A549 (cell line): ENCODE measurements at regions not wholly inside any gene's neighbourhood (a gene's known extent, or its start where the extent isn't known, plus 50 kb on each side); places are given as distances from the start of the nearest gene placed in this dataset.
"Not testable (repeated sequence)": the region's sequence is repeated elsewhere in the genome, so short reads cannot be mapped to it uniquely, and the experiment has no call there.

Experiments
- BHLHE40 ChIP-seq: IDR thresholded peaks from 2 replicates; pipeline ENCODE4 v1.6.1; 2012; ENCODE audit warnings: low read depth, low read length, inconsistent platforms
- CBX8 ChIP-seq: fragments of 200-600 bp; sonication (generic); IDR thresholded peaks from 2 replicates; pipeline ENCODE4 v1.6.1; 2016
- CEBPB ChIP-seq, 2 experiments: fragments of >200 bp in 1 of 2; sonication (Bioruptor Twin) in 1 of 2; formaldehyde crosslinking in 1 of 2; IDR thresholded peaks; 2 replicates each; pipeline ENCODE4 v1.6.1; 2012 to 2016
- CHD2 ChIP-seq: fragments of 150-350 bp; IDR thresholded peaks from 2 replicates; pipeline ENCODE4 v1.6.1; 2014; ENCODE audit warnings: low read length; ENCODE audit not compliant: partially characterized antibody
- CTCF ChIP-seq: fragments of >200 bp; sonication (Bioruptor Twin); formaldehyde crosslinking; IDR thresholded peaks from 3 replicates; pipeline ENCODE4 v1.5.1; 2016
- PHF8 ChIP-seq: fragments of 200-600 bp; sonication (generic); IDR thresholded peaks from 2 replicates; pipeline ENCODE4 v1.6.1; 2016; ENCODE audit warnings: low read depth, mild to moderate bottlenecking, antibody characterized with exemption, moderate library complexity, borderline replicate concordance
- POLR2A ChIP-seq: IDR thresholded peaks from 2 replicates; pipeline ENCODE4 v1.6.1; 2012; ENCODE audit warnings: mild to moderate bottlenecking, low read length
- RCOR1 ChIP-seq: fragments of 150-350 bp; IDR thresholded peaks from 2 replicates; pipeline ENCODE4 v1.6.1; 2014; ENCODE audit warnings: antibody characterized with exemption, low read length, low read depth
- TFCP2L1 ChIP-seq: fragments of 250-450 bp; sonication (Bioruptor Pico); IDR thresholded peaks from 2 replicates; pipeline ENCODE4 v1.5.0; 2021; ENCODE audit warnings: mild to moderate bottlenecking
- TF ChIP-seq, protein P1 (sequence below): fragments of 200-600 bp; sonication (generic); IDR thresholded peaks from 2 replicates; pipeline ENCODE4 v1.6.1; 2016; ENCODE audit warnings: antibody characterized with exemption, mild to moderate bottlenecking, moderate library complexity
- TF ChIP-seq, protein P2 (sequence below): IDR thresholded peaks from 2 replicates; pipeline ENCODE4 v1.6.1; 2012
- TF ChIP-seq, protein P3 (sequence below): IDR thresholded peaks from 2 replicates; pipeline ENCODE4 v1.6.1; 2012
- TF ChIP-seq, protein P4 (sequence below): fragments of 450-650 bp; IDR thresholded peaks from 2 replicates; pipeline ENCODE4 v1.6.1; 2014; ENCODE audit warnings: antibody characterized with exemption

DNA sequence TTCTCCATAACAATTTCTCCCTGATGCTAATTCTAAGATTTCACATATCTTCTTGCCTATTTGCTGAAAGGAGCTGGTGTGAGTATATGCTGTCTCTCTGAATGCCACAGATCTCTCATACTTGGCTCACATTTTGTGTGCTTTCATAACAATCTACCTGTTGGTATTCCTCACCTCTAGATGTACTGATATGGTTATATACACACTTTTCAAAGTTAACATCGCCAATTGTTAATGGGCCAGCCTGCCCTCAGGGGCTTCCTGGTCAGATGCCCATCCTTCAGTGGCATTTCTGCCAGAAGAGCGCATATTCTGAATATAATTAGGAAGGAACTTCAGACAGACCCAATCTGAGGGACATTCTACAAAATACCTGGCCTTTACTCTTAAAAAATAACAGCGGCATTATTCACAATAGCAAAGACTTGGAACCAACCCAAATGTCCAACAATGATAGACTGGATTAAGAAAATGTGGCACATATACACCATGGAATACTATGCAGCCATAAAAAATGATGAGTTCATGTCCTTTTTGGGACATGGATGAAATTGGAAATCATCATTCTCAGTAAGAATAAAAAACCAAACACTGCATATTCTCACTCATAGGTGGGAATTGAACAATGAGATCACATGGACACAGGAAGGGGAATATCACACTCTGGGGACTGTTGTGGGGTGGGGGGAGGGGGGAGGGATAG lies 123.9 kb upstream of the FAT1 start:
- not testable (repeated sequence) for TF ChIP-seq BHLHE40; CTCF; CEBPB (IDR thresholded peaks at IDR 0.05); RCOR1; CBX8; PHF8; POLR2A; TFCP2L1 (CRISPR knock-in tag); CHD2
- TF ChIP-seq, protein P1, sequence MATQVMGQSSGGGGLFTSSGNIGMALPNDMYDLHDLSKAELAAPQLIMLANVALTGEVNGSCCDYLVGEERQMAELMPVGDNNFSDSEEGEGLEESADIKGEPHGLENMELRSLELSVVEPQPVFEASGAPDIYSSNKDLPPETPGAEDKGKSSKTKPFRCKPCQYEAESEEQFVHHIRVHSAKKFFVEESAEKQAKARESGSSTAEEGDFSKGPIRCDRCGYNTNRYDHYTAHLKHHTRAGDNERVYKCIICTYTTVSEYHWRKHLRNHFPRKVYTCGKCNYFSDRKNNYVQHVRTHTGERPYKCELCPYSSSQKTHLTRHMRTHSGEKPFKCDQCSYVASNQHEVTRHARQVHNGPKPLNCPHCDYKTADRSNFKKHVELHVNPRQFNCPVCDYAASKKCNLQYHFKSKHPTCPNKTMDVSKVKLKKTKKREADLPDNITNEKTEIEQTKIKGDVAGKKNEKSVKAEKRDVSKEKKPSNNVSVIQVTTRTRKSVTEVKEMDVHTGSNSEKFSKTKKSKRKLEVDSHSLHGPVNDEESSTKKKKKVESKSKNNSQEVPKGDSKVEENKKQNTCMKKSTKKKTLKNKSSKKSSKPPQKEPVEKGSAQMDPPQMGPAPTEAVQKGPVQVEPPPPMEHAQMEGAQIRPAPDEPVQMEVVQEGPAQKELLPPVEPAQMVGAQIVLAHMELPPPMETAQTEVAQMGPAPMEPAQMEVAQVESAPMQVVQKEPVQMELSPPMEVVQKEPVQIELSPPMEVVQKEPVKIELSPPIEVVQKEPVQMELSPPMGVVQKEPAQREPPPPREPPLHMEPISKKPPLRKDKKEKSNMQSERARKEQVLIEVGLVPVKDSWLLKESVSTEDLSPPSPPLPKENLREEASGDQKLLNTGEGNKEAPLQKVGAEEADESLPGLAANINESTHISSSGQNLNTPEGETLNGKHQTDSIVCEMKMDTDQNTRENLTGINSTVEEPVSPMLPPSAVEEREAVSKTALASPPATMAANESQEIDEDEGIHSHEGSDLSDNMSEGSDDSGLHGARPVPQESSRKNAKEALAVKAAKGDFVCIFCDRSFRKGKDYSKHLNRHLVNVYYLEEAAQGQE = not testable (repeated sequence)
- TF ChIP-seq, protein P2, sequence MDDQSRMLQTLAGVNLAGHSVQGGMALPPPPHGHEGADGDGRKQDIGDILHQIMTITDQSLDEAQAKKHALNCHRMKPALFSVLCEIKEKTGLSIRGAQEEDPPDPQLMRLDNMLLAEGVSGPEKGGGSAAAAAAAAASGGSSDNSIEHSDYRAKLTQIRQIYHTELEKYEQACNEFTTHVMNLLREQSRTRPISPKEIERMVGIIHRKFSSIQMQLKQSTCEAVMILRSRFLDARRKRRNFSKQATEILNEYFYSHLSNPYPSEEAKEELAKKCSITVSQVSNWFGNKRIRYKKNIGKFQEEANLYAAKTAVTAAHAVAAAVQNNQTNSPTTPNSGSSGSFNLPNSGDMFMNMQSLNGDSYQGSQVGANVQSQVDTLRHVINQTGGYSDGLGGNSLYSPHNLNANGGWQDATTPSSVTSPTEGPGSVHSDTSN = not testable (repeated sequence)
- TF ChIP-seq, protein P3, sequence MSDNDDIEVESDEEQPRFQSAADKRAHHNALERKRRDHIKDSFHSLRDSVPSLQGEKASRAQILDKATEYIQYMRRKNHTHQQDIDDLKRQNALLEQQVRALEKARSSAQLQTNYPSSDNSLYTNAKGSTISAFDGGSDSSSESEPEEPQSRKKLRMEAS = not testable (repeated sequence)
- TF ChIP-seq, protein P4, sequence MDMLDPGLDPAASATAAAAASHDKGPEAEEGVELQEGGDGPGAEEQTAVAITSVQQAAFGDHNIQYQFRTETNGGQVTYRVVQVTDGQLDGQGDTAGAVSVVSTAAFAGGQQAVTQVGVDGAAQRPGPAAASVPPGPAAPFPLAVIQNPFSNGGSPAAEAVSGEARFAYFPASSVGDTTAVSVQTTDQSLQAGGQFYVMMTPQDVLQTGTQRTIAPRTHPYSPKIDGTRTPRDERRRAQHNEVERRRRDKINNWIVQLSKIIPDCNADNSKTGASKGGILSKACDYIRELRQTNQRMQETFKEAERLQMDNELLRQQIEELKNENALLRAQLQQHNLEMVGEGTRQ = not testable (repeated sequence)
